ENCODE measurements at regions not wholly inside any gene's neighbourhood (a gene's known extent, or its start where the extent isn't known, plus 50 kb on each side); places are given as distances from the start of the nearest gene placed in this dataset.

DNA sequence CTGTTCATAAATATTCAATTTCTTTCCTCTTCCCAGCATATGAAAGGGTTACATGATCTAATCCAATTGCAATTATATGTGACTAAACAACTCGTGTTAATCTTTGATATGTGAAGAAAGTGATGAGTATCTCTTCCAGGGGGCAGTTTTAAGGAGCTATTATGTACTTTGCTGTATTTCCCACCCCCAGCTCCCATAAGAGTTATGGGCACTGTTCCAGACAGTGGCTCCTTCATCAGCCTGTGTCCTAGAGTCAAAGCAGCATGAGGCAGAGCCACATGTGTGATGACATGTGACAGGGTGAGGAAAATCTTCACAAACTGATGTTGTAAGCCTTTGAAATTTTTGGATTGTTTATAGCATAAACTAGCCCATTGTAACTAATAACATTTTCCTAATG, 315.4 kb downstream of the DIPK2A start:
- no peak for TF ChIP-seq POLR2A (IDR thresholded peaks at IDR 0.05)
- TF ChIP-seq, protein P1, sequence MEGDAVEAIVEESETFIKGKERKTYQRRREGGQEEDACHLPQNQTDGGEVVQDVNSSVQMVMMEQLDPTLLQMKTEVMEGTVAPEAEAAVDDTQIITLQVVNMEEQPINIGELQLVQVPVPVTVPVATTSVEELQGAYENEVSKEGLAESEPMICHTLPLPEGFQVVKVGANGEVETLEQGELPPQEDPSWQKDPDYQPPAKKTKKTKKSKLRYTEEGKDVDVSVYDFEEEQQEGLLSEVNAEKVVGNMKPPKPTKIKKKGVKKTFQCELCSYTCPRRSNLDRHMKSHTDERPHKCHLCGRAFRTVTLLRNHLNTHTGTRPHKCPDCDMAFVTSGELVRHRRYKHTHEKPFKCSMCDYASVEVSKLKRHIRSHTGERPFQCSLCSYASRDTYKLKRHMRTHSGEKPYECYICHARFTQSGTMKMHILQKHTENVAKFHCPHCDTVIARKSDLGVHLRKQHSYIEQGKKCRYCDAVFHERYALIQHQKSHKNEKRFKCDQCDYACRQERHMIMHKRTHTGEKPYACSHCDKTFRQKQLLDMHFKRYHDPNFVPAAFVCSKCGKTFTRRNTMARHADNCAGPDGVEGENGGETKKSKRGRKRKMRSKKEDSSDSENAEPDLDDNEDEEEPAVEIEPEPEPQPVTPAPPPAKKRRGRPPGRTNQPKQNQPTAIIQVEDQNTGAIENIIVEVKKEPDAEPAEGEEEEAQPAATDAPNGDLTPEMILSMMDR (IDR thresholded peaks at IDR 0.05): no peak
